K562 (cell line): ENCODE measurements at regions not wholly inside any gene's neighbourhood (a gene's known extent, or its start where the extent isn't known, plus 50 kb on each side); places are given as distances from the start of the nearest gene placed in this dataset.

Source experiments
- BRD9 ChIP-seq: fragments of 450-650 bp; IDR thresholded peaks from 2 replicates; pipeline ENCODE4 v1.6.1; 2018; ENCODE audit warnings: low read depth; ENCODE audit not compliant: partially characterized antibody
- CHD1 ChIP-seq: fragments of 200-600 bp; sonication (generic); IDR thresholded peaks from one replicate; pipeline ENCODE4 v1.6.1; 2012; ENCODE audit warnings: mild to moderate bottlenecking, moderate library complexity, low read length, inconsistent platforms
- ESRRB ChIP-seq: fragments of 250-450 bp; sonication (Bioruptor Pico); IDR thresholded peaks from 2 replicates; pipeline ENCODE4 v1.5.0; 2020; ENCODE audit warnings: mild to moderate bottlenecking, moderate library complexity, borderline replicate concordance
- HMG20A ChIP-seq: fragments of 450-650 bp; formaldehyde crosslinking; conservative IDR thresholded peaks from 2 replicates; pipeline ENCODE4 v1.4.0; 2020; ENCODE audit warnings: mild to moderate bottlenecking, mixed read lengths
- MCM3 ChIP-seq: fragments of 450-650 bp; IDR thresholded peaks from 2 replicates; pipeline ENCODE4 v1.6.1; 2016
- MECOM ChIP-seq: fragments of 250-450 bp; sonication (Bioruptor Pico); IDR thresholded peaks from 2 replicates; pipeline ENCODE4 v1.8.0; 2022; ENCODE audit warnings: inconsistent platforms
- NFXL1 ChIP-seq: fragments of 450-650 bp; formaldehyde crosslinking; IDR thresholded peaks from 2 replicates; pipeline ENCODE4 v1.4.0; 2021; ENCODE audit warnings: mild to moderate bottlenecking
- PPARD ChIP-seq: fragments of 250-450 bp; sonication (Bioruptor Pico); IDR thresholded peaks from 2 replicates; pipeline ENCODE4 v1.8.0; 2022; ENCODE audit warnings: inconsistent platforms, mild to moderate bottlenecking, moderate library complexity
- PTRF ChIP-seq: fragments of 450-650 bp; IDR thresholded peaks from 2 replicates; pipeline ENCODE4 v1.6.1; 2016; ENCODE audit warnings: mild to moderate bottlenecking, missing genetic modification characterization, missing compliant biosample characterization
- RCOR1 ChIP-seq, 2 experiments: IDR thresholded peaks; 2 replicates each; pipeline ENCODE4 v1.6.1; 2012; ENCODE audit warnings: low read depth in 2 of 2, low read length in 2 of 2, borderline replicate concordance in 1 of 2, improper control_type of control experiment in 1 of 2
- RUNX1 ChIP-seq: sonication (generic); IDR thresholded peaks from 2 replicates; pipeline ENCODE4 v1.6.1; 2016; ENCODE audit warnings: antibody characterized with exemption, low read depth
- SAFB ChIP-seq: fragments of 200-400 bp; formaldehyde crosslinking; IDR thresholded peaks from 2 replicates; pipeline ENCODE4 v1.6.1; 2017; ENCODE audit warnings: low read depth, low read length, borderline replicate concordance
- SREBF1 ChIP-seq: fragments of 150-350 bp; IDR thresholded peaks from 2 replicates; pipeline ENCODE4 v1.6.1; 2014; ENCODE audit warnings: antibody characterized with exemption, low read depth, low read length, borderline replicate concordance
- THRAP3 ChIP-seq: fragments of 450-650 bp; IDR thresholded peaks from 2 replicates; pipeline ENCODE4 v1.6.1; 2016; ENCODE audit warnings: mild to moderate bottlenecking, inconsistent platforms, borderline replicate concordance
- ZNF318 ChIP-seq, 2 experiments: fragments of 450-650 bp; IDR thresholded peaks; 2 replicates each; pipeline ENCODE4 v1.6.1; 2016; ENCODE audit warnings: mild to moderate bottlenecking in 2 of 2, borderline replicate concordance in 1 of 2, low read depth in 1 of 2, moderate library complexity in 1 of 2
- ZNF586 ChIP-seq: fragments of 450-650 bp; formaldehyde crosslinking; conservative IDR thresholded peaks from 2 replicates; pipeline ENCODE4 v1.4.0; 2020; ENCODE audit warnings: mild to moderate bottlenecking, moderate library complexity
- ZNF699 ChIP-seq: fragments of 250-450 bp; sonication (Bioruptor Pico); IDR thresholded peaks from 2 replicates; pipeline ENCODE4 v1.8.0; 2021; ENCODE audit warnings: mild to moderate bottlenecking, moderate library complexity; ENCODE audit not compliant: insufficient replicate concordance
- TF ChIP-seq, protein P1 (sequence below): sonication (generic); formaldehyde crosslinking; IDR thresholded peaks from 2 replicates; pipeline ENCODE4 v1.9.0; 2022; ENCODE audit warnings: mild to moderate bottlenecking, missing genetic modification reagents
- TF ChIP-seq, protein P2 (sequence below): sonication (generic); formaldehyde crosslinking; IDR thresholded peaks from 2 replicates; pipeline ENCODE4 v1.8.1; 2022; ENCODE audit warnings: missing genetic modification reagents

GRCh38 chr6:129774697-129775447 is 64.9 kb upstream of the ARHGAP18 start (continued):
- TF ChIP-seq ZNF318 (IDR thresholded peaks at IDR 0.05; ENCODE audit: borderline replicate concordance in 1 of 2, low read depth in 1 of 2) (no peak), ZNF699 (CRISPR knock-in tag) (no peak), THRAP3 (no peak), BRD9 (no peak), SAFB (no peak), ZNF586 (no peak), CHD1 (no peak), PPARD (CRISPR knock-in tag) (no peak), NFXL1 (CRISPR knock-in tag) (no peak), ESRRB (CRISPR knock-in tag) (no peak), RCOR1 (IDR thresholded peaks at IDR 0.05; ENCODE audit: borderline replicate concordance in 1 of 2, low read depth in 2 of 2, low read length in 2 of 2) (peak in 1 of 2 experiments; percentile 80; a peak in 2 of 4 replicates), PTRF (no peak), SREBF1 (no peak), HMG20A (CRISPR knock-in tag) (no peak), MECOM (CRISPR knock-in tag) (no peak), MCM3 (no peak), RUNX1 (no peak)
- TF ChIP-seq, protein P1, sequence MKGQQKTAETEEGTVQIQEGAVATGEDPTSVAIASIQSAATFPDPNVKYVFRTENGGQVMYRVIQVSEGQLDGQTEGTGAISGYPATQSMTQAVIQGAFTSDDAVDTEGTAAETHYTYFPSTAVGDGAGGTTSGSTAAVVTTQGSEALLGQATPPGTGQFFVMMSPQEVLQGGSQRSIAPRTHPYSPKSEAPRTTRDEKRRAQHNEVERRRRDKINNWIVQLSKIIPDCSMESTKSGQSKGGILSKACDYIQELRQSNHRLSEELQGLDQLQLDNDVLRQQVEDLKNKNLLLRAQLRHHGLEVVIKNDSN (CRISPR knock-in tag) = no peak
- TF ChIP-seq, protein P2, sequence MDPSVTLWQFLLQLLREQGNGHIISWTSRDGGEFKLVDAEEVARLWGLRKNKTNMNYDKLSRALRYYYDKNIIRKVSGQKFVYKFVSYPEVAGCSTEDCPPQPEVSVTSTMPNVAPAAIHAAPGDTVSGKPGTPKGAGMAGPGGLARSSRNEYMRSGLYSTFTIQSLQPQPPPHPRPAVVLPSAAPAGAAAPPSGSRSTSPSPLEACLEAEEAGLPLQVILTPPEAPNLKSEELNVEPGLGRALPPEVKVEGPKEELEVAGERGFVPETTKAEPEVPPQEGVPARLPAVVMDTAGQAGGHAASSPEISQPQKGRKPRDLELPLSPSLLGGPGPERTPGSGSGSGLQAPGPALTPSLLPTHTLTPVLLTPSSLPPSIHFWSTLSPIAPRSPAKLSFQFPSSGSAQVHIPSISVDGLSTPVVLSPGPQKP = no peak
